ENCODE measurements at regions not wholly inside any gene's neighbourhood (a gene's known extent, or its start where the extent isn't known, plus 50 kb on each side); places are given as distances from the start of the nearest gene placed in this dataset.

DNA sequence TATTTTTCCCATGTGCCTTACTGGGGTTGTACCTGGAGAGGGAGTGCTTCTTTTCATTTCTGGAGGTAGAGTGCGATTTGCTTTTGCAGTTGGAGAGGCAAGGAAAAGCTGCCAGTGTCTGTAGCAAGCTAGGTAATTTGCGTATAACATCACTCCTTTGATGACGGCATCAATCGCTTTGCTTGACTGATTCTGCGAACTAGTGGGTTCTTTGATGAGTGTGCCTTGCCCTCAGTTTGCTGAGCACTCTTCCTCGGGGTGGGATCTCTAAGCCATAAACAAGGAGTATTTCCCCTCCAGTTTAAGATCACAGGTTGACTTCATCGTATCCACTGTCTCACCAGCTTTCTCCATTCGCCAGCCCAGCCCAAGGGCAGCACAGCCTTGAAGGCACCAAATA is 344.5 kb downstream of the KCNRG start:
- H3K9me3 ChIP-seq: no peaks in the 10 kb centered on the region
- DNase-seq: no peak
- no peaks in the 10 kb centered on the region for H3K36me3 ChIP-seq
- no peaks in the 10 kb centered on the region for H3K27me3 ChIP-seq
- H3K4me3 ChIP-seq (ENCODE audit: low read depth, low read length): no peak overlapping the region
- no peaks in the 10 kb centered on the region for H3K4me1 ChIP-seq
- TF ChIP-seq, protein P1, sequence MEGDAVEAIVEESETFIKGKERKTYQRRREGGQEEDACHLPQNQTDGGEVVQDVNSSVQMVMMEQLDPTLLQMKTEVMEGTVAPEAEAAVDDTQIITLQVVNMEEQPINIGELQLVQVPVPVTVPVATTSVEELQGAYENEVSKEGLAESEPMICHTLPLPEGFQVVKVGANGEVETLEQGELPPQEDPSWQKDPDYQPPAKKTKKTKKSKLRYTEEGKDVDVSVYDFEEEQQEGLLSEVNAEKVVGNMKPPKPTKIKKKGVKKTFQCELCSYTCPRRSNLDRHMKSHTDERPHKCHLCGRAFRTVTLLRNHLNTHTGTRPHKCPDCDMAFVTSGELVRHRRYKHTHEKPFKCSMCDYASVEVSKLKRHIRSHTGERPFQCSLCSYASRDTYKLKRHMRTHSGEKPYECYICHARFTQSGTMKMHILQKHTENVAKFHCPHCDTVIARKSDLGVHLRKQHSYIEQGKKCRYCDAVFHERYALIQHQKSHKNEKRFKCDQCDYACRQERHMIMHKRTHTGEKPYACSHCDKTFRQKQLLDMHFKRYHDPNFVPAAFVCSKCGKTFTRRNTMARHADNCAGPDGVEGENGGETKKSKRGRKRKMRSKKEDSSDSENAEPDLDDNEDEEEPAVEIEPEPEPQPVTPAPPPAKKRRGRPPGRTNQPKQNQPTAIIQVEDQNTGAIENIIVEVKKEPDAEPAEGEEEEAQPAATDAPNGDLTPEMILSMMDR (IDR thresholded peaks at IDR 0.05; ENCODE audit: low read depth, low read length): no peak

DNA sequence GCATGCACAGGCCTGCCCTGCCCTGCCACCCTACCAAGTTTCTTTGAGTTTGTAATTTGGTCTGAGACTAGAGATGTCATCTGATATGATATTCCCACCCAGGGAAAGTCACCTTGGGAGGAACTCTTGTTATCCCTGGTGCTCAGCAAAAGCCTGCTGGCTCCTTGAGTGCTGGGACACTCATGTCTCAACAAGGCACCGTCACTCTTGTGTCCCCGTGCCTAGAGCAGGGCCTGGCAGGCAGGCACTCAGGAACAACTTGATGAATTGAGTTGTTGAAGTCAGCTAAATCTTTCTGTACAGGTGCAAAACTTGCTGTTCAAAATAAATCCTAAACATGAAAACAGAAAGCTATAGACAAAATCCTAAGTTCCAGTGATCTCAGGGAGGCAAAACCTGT is 345.4 kb downstream of the KCNRG start:
- TF ChIP-seq, protein P1 (IDR thresholded peaks at IDR 0.05; ENCODE audit: low read depth, low read length): no peak
- DNase-seq: no peak
- H3K36me3 ChIP-seq: no peaks in the 10 kb centered on the region

DNA sequence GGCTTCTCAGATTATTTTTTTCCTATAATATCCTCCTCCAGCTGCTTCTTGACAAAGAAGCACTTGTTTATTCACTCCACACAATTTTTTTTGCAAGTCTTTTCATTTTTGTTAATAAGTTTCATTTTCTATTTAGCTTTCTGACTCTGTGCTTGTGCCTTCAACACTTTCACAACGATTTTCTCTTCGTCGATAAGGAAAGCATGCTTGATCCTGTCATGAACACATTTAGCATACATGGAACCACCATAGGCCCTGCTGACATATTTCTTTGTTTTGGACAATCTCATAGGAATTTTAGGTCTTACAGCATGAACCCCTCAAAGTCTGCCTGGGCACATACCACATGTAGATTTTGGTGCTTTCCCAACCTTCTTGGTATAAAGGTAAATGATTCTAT is 346.0 kb downstream of the KCNRG start:
- no peaks in the 10 kb centered on the region for H3K36me3 ChIP-seq
- TF ChIP-seq, protein P1 (IDR thresholded peaks at IDR 0.05; ENCODE audit: low read depth, low read length): no peak

More for the DNA sequence above, 345.4 kb downstream of the KCNRG start:
- H3K27me3 ChIP-seq: no peaks in the 10 kb centered on the region
- no peaks in the 10 kb centered on the region for H3K4me1 ChIP-seq
- no peak overlapping the region for H3K4me3 ChIP-seq (ENCODE audit: low read depth, low read length)
- H3K9me3 ChIP-seq: no peaks in the 10 kb centered on the region

DNA sequence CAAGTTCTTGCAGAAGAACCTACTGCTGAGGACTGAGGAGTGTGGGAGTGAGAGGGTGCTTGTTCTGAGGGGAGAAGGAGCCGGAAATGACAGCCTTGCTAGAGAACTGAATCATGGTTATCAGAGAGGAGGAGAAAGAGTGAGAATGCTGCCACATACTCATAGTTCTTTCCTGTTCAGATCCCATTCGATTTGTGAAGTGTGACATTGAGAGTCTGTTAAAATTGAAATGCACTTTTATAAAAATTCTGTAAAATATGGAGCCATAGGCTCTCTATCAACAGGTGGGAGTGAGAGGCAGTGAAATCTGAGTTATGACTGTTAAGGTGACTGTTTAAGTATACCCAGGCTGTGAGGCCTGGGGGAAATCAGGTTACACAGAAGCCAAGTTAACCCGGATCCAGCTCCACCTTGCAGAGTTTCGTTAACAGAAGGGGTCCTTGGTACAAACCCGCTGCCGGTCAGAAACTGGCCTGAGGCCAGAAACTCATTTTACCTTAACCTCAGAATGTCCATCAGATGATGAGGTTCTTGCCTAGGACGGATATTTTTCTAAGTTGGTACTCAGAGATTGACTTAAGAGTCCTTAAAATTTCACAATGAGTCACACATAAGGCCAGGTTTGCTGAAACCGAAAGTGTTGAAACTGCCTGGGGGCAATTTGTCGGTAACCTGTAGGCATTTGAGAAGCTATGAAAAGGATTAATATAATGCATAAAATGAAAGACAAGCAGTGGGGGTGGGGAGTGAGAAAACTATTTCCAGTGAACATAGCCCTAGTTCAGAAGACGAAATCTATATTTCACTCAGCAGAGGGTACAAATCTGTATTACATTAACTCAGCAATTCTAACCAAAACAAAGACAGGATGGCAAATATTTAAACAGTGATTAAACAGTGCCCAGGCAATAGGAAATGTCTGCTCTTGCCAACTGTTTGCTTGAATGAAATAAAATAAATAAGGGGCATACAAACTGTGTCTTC is 350.5 kb downstream of the KCNRG start:
- no peak for DNase-seq
- no peaks in the 10 kb centered on the region for H3K27me3 ChIP-seq
- no peaks in the 10 kb centered on the region for H3K36me3 ChIP-seq
- TF ChIP-seq, protein P1 (IDR thresholded peaks at IDR 0.05; ENCODE audit: low read depth, low read length): no peak
- no peak overlapping the region for H3K4me3 ChIP-seq (ENCODE audit: low read depth, low read length)
- no peaks in the 10 kb centered on the region for H3K9me3 ChIP-seq
- peaks cover 3% of the 10 kb centered on the region; the same call in 1 of the 2 replicates for H3K4me1 ChIP-seq

More for the DNA sequence above, 346.0 kb downstream of the KCNRG start:
- no peak for DNase-seq
- Histone ChIP-seq H3K27me3 (no peaks in the 10 kb centered on the region), H3K9me3 (no peaks in the 10 kb centered on the region), H3K4me1 (no peaks in the 10 kb centered on the region), H3K4me3 (ENCODE audit: low read depth, low read length) (no peak overlapping the region)

DNA sequence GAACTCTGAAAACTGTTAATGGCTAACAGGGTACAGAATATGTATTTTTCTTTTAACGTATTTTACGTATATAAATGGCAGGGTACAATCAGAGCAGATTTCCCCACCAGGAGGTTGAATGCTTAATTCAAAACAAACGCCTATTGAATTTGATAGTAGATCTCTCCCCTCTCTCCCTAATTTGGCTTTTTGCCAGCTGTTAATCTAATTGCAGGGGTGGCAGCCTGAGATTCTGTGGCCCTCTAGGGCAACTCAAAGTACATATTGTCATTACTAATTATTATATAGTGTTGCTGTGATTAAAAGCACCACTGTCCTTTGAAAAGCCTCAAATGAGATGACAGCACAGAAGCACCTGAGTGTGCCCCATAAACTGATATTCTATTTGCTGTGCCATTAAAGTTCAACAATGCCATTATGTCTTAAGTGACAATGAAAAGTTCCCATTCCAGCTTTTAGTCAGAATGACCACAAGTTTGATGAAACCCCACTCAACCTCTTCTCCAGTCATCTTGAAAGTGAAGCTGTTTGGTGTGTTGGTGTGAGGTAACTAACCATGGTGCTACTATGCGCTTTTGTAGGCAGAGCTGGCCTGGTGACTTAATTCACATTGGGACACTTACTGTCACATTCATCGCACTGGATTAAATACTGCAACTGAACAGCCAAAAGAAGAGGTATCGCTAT is 351.4 kb downstream of the KCNRG start:
- H3K4me3 ChIP-seq (ENCODE audit: low read depth, low read length): no peak overlapping the region
- H3K27me3 ChIP-seq: no peaks in the 10 kb centered on the region
- TF ChIP-seq, protein P1 (IDR thresholded peaks at IDR 0.05; ENCODE audit: low read depth, low read length): no peak
- no peaks in the 10 kb centered on the region for H3K9me3 ChIP-seq
- H3K4me1 ChIP-seq: peaks cover 3% of the 10 kb centered on the region; the same call in 1 of the 2 replicates
- H3K36me3 ChIP-seq: no peaks in the 10 kb centered on the region
- no peak for DNase-seq
